NCI-H446 treated with DMSO at 0.1 percent for 48 hours (cell line): ENCODE measurements at regions not wholly inside any gene's neighbourhood (a gene's known extent, or its start where the extent isn't known, plus 50 kb on each side); places are given as distances from the start of the nearest gene placed in this dataset.

Source experiments
- DNase-seq: peaks from one replicate; lab custom pipeline; 2025; lab: John Stamatoyannopoulos, UW

- DNase-seq: no peak
These were observed 166.1 kb downstream of the MARCHF11 start for GRCh38 chr5:16013334-16014065.

DNA sequence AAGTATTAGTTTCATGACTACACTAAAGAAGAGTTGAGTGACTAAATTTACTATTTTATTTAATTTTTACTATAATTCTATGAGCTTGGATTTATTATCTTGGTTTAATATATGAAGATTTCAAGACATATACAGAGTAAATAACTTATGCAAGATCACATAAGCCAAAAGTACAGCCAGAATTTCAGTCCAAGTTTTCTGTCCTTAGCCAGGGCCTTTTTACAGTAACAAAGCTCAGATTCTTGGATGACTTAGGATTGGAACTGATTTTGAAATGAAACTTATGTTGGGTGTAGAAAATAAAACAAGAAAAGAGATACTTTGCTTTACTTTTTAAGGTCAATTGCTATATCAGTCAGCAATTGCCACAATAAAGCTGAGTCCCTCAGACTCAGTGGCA lies 170.3 kb downstream of the MARCHF11 start:
- no peak for DNase-seq

DNA sequence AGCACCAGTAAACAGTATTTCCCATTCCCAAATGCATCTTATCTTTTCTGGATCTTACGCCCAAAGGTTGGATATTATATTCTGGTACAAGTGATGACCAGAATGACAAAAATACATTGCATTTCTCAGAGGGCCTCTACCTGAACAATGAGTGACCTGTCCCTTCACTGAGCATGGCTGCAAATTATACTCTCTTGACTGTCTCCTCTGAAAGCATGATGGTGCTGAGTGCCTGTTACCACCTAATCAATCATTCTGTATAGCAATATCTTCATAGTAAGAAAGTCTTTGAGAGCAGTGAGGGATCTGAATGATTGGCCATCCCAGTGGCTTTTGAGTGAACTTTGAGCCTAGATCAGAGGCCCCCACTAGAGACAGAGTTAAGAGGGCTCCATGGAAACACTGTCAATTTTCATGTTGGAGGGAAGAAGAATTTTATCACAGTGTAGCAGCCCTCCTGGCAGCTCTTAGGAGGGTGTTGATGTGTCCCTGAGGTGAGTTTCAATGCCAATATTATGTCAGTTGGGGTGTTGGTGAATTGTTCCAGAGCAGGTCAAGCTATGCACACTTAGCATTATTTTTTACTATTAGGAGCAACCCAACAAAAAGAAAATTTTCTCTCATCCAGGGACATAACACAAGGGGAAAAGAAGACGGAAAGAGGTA lies 171.7 kb downstream of the MARCHF11 start:
- DNase-seq: no peak

GRCh38 chr5:16005225-16005624 lies 174.4 kb downstream of the MARCHF11 start:
- DNase-seq: no peak

DNA sequence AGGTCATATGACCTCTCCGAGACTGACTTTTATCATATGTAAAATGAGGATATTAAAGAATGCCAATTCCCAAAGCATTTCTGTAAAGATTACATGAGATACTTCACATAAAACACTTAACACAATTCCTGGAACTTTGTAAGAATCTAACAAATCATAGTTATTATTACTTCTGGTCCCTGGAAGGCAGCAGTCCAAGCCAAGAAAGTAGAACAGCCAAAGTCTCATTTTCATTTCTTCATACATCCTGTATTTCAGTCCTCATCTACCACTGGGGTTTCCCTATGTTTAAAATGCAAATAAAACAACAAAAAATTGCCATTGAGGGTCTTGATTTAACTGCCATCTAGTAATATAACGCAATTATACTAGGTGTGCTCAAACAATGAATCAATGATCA lies 179.5 kb downstream of the MARCHF11 start:
- DNase-seq: no peak

DNA sequence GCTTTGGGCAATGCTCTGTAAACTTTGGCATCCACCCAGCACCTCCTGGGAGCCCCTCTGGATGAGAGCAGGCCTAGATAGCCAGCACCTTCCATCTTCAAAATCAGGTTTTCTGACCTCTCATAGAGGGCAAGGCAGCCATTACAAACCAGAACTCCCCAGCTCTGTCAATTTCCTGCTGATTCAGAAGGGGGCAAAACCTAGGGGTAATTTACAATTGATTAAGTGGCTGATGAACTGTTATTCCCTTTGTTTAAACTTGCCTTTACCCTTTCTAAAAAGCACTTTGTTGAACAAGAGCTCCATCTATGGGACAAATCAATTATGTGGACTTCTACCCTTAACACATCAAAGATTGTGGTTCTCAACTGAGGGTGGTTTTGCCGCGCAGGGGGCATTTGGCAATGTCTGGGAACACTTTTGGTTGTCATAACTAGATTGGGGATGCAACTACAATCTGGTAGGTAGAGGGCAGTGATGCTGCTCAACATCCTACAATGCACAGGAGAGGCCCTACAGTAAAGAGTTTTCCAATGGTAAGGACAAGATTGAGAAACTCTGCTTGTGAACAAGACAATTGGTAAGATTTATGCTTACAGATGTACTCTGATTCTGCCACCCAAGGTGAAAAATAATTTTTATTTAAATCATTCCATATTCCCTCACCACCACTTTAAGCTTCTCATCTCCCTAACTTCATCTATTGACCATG lies 184.1 kb downstream of the MARCHF11 start:
- peak; percentile 5 for DNase-seq

DNA sequence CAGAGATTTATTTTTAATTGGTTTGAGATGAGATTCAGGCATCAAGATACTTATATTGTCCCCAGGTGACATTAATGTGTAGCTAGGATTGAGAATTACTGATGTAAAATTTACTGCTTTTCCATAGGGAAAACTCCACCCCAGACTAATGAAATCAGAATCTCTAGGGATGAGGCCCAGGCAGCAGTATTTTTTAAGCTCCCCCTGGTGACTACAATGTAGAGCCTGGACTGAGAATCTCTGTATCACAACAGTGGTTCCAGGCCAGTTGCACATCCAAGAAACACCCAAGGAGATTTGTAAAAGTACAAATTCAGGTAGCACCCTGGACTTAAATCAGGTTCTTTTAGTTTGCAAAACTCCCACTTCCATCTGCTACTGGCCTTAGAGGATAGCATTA lies 185.7 kb downstream of the MARCHF11 start:
- DNase-seq: no peak

DNA sequence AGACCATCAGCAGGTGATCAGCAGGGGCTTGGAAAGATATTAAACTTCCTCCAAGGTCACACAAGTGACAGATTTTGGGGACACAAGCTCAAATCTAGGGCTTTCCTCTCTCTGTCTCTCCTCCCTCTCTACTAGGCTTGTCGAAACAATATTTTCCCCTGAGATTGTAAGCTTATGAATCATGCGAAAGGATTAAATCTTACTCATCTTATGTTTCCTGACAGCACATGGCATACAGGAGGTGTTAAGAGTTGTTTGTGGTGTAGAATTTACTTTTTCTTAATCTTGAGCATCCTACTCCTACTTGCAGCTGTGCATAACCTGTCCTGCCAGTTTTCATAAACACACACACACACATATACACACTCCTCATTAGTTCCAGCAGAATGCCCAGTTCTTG lies 186.3 kb downstream of the MARCHF11 start:
- DNase-seq: no peak

GRCh38 chr5:15992918-15993317 lies 186.7 kb downstream of the MARCHF11 start:
- DNase-seq: no peak

GRCh38 chr5:15991586-15991985 lies 188.0 kb downstream of the MARCHF11 start:
- no peak for DNase-seq
